Spleen (tissue), 11 donors: ENCODE measurements at regions not wholly inside any gene's neighbourhood (a gene's known extent, or its start where the extent isn't known, plus 50 kb on each side); places are given as distances from the start of the nearest gene placed in this dataset.

Source experiments
- DNase-seq: peaks from one replicate; pipeline ENCODE4 v3.0.0-alpha.2; 2020
- H3K27ac ChIP-seq, 8 donors: fragments of 200-600 bp; sonication (generic) in 7 of 8; 1 replicate in 4 of 8; 2 replicates in 4 of 8; pipeline versions ENCODE4 v1.5.0 to v1.8.0; 2016 to 2021; ENCODE audit warnings: inconsistent platforms in 4 of 8, mild to moderate bottlenecking in 4 of 8, moderate library complexity in 1 of 8
- H3K27me3 ChIP-seq, 7 donors: fragments of 200-600 bp; sonication (generic) in 6 of 7; replicated peaks in 1 of 7; 1 replicate in 4 of 7; 2 replicates in 3 of 7; pipeline versions ENCODE4 v1.5.0 to v1.8.0; 2016 to 2021; ENCODE audit warnings: inconsistent platforms in 3 of 7, mild to moderate bottlenecking in 1 of 7
- H3K36me3 ChIP-seq, 6 donors: fragments of 200-600 bp; sonication (generic) in 5 of 6; 1 replicate in 4 of 6; 2 replicates in 2 of 6; pipeline versions ENCODE4 v1.5.0 to v1.8.0; 2016 to 2021; ENCODE audit warnings: inconsistent platforms in 2 of 6
- H3K4me1 ChIP-seq, 6 donors: fragments of 200-600 bp; sonication (generic) in 5 of 6; 1 replicate in 3 of 6; 2 replicates in 3 of 6; pipeline versions ENCODE4 v1.5.0 to v1.8.0; 2016 to 2021; ENCODE audit warnings: inconsistent platforms in 3 of 6
- H3K4me3 ChIP-seq, 8 donors: fragments of 200-600 bp; sonication (generic) in 7 of 8; 1 replicate in 4 of 8; 2 replicates in 4 of 8; pipeline versions ENCODE4 v1.5.0 to v1.8.0; 2016 to 2021; ENCODE audit warnings: inconsistent platforms in 4 of 8, mild to moderate bottlenecking in 4 of 8, moderate library complexity in 2 of 8
- H3K9me3 ChIP-seq, 8 donors: fragments of 200-600 bp; sonication (generic) in 7 of 8; 1 replicate in 4 of 8; 2 replicates in 4 of 8; pipeline versions ENCODE4 v1.5.0 to v1.8.0; 2016 to 2021; ENCODE audit warnings: inconsistent platforms in 4 of 8
- CTCF ChIP-seq, 11 experiments: fragments of 200-600 bp in 7 of 11; fragments of 450-650 bp in 4 of 11; sonication (generic) in 4 of 11; IDR thresholded peaks in 8 of 11; conservative IDR thresholded peaks in 3 of 11; 1 replicate in 7 of 11; 2 replicates in 4 of 11; pipeline versions ENCODE4 v1.4.0 to v1.8.0; 2016 to 2021; ENCODE audit warnings: antibody characterized with exemption in 11 of 11, inconsistent platforms in 4 of 11, mild to moderate bottlenecking in 1 of 11
- POLR2A ChIP-seq, 3 donors: fragments of 450-650 bp; IDR thresholded peaks; one replicate each; pipeline ENCODE4 v1.5.1; 2017; ENCODE audit warnings: antibody characterized with exemption in 3 of 3, mild to moderate bottlenecking in 1 of 3
- POLR2AphosphoS5 ChIP-seq, 3 donors: sonication (generic); formaldehyde crosslinking; IDR thresholded peaks; one replicate each; pipeline ENCODE4 v1.5.1; 2017; ENCODE audit warnings: antibody characterized with exemption in 3 of 3
- WGBS, 5 donors: extraction: QIAGEN DNeasy Blood & Tissue Kit in 3 of 5; methylation state at CpG; one replicate each; pipeline versions ENCODE4 v1.1.5 to v1.1.7; 2013 to 2018; 5-methylcytosine and 5-hydroxymethylcytosine counted together
- intact Hi-C: fragments of 100-400 bp; cut with DNase I; formaldehyde crosslinking; loops from one replicate; pipeline ENCODE4 v1.15.0; 2023; ENCODE audit warnings: low total_unique reads
- donor health status: healthy with polysubstance abuse.
- donor health status: DM: no; HTN: no; CAD: no; lungs with moderate emphysema.
- donor health status: DM: no; HTN: no; CAD: no.
- donor health status: Bipolar disorder and iron deficiency.
- donor health status: healthy.
- donor health status: DM: no; HTN: no; CAD: no.
- donor health status: DM: yes; HTN: yes; CAD: no.

GRCh38 chr2:176508374-176508773 is 239.1 kb downstream of the MTX2 start:
- peaks cover 0 to 6% (median 0%) of the 10 kb centered on the region in 7 donors for H3K27me3 ChIP-seq
- 90 to 100% (median 96%) methylated on average over 1 of the region's 1 CpG for WGBS, 5 donors
- H3K9me3 ChIP-seq: no peaks in the 10 kb centered on the region
- H3K4me3 ChIP-seq: no peak overlapping the region
- intact Hi-C loops: no loop called here
- DNase-seq: no peak
- H3K36me3 ChIP-seq: no peaks in the 10 kb centered on the region
- no peak for TF ChIP-seq POLR2AphosphoS5 (IDR thresholded peaks at IDR 0.05)
- no peak for TF ChIP-seq POLR2A (IDR thresholded peaks at IDR 0.05)
- no peak for TF ChIP-seq CTCF (IDR thresholded peaks at IDR 0.05 in 8 of 11, conservative IDR thresholded peaks at IDR 0.05 in 3 of 11)
- no peaks in the 10 kb centered on the region for H3K4me1 ChIP-seq
- H3K27ac ChIP-seq: no peak overlapping the region

GRCh38 chr2:176508984-176509740 is 239.9 kb downstream of the MTX2 start:
- Histone ChIP-seq H3K4me3 (no peak overlapping the region), H3K27ac (no peak overlapping the region), H3K27me3 (peaks cover 0 to 6% (median 0%) of the 10 kb centered on the region in 7 donors), H3K9me3 (no peaks in the 10 kb centered on the region), H3K36me3 (no peaks in the 10 kb centered on the region), H3K4me1 (no peaks in the 10 kb centered on the region)
- WGBS, 5 donors: 57 to 78% (median 71%) methylated on average over 5 of the region's 5 CpGs
- no peak for TF ChIP-seq CTCF (IDR thresholded peaks at IDR 0.05 in 8 of 11, conservative IDR thresholded peaks at IDR 0.05 in 3 of 11)
- TF ChIP-seq POLR2A (IDR thresholded peaks at IDR 0.05): no peak
- TF ChIP-seq POLR2AphosphoS5 (IDR thresholded peaks at IDR 0.05): no peak
- no peak for DNase-seq
- intact Hi-C loops: no loop called here

GRCh38 chr2:176514276-176514675 is 245.0 kb downstream of the MTX2 start:
- Histone ChIP-seq H3K9me3 (no peaks in the 10 kb centered on the region), H3K27me3 (peaks cover 0 to 6% (median 0%) of the 10 kb centered on the region in 7 donors), H3K4me3 (no peak overlapping the region), H3K4me1 (peaks cover 0 to 9% (median 0%) of the 10 kb centered on the region in 6 donors), H3K27ac (no peak overlapping the region), H3K36me3 (no peaks in the 10 kb centered on the region)
- intact Hi-C loops: no loop called here
- TF ChIP-seq CTCF (IDR thresholded peaks at IDR 0.05 in 8 of 11, conservative IDR thresholded peaks at IDR 0.05 in 3 of 11): no peak
- TF ChIP-seq POLR2A (IDR thresholded peaks at IDR 0.05): no peak
- no peak for TF ChIP-seq POLR2AphosphoS5 (IDR thresholded peaks at IDR 0.05)
- 66 to 89% (median 74%) methylated on average over 5 of the region's 5 CpGs for WGBS, 5 donors
- DNase-seq: no peak

GRCh38 chr2:176514805-176515500 is 245.7 kb downstream of the MTX2 start:
- H3K27me3 ChIP-seq: peaks cover 0 to 6% (median 0%) of the 10 kb centered on the region in 7 donors
- no peak overlapping the region for H3K27ac ChIP-seq
- H3K9me3 ChIP-seq: no peaks in the 10 kb centered on the region
- H3K4me3 ChIP-seq: no peak overlapping the region
- H3K4me1 ChIP-seq: peaks cover 0 to 9% (median 0%) of the 10 kb centered on the region in 6 donors
- no peak for DNase-seq
- WGBS, 5 donors: 91 to 96% (median 95%) methylated on average over 6 of the region's 6 CpGs
- TF ChIP-seq POLR2A (IDR thresholded peaks at IDR 0.05): no peak
- no peak for TF ChIP-seq CTCF (IDR thresholded peaks at IDR 0.05 in 8 of 11, conservative IDR thresholded peaks at IDR 0.05 in 3 of 11)
- TF ChIP-seq POLR2AphosphoS5 (IDR thresholded peaks at IDR 0.05): no peak
- intact Hi-C loops: no loop called here
- no peaks in the 10 kb centered on the region for H3K36me3 ChIP-seq
